GM12878 (cell line): ENCODE measurements at regions not wholly inside any gene's neighbourhood (a gene's known extent, or its start where the extent isn't known, plus 50 kb on each side); places are given as distances from the start of the nearest gene placed in this dataset.

ENCODE experiments used
- ATAC-seq: fragments of 200-7000 bp; cut with Tn5 transposase; 3 replicates; pipeline ENCODE4 v1.9.1; 2020; ENCODE audit warnings: mild to moderate bottlenecking, moderate library complexity
- BruUV-seq: library from RNA; stranded (reverse); fragments of 400-500 nt; replicated peaks from 2 replicates; lab custom pipeline; 2021; lab: Mats Ljungman, UMichigan
- CTCF ChIA-PET: fragments of 300-600 bp; sonication (Branson Sonifier 250); formaldehyde crosslinking; extraction: SDS; loops from one replicate; lab custom pipeline; 2021; ENCODE audit warnings: inconsistent platforms; lab: Yijun Ruan, JAX
- POLR2A ChIA-PET: fragments of 350-600 bp; formaldehyde crosslinking; extraction: SDS; loops from one replicate; lab custom pipeline; 2021; ENCODE audit warnings: inconsistent platforms; lab: Charles Lee
- RAD21 ChIA-PET: fragments of 300-600 bp; sonication (Branson Sonifier 250); formaldehyde crosslinking; loops from one replicate; lab custom pipeline; 2023; ENCODE audit warnings: antibody characterized with exemption; ENCODE audit not compliant: unreplicated experiment; lab: Charles Lee
- SMC1A ChIA-PET: fragments of 300-600 bp; sonication (Branson Sonifier 250); formaldehyde crosslinking; loops from one replicate; lab custom pipeline; 2023; ENCODE audit not compliant: unreplicated experiment, uncharacterized antibody; lab: Charles Lee
- DNase-seq: peaks from one replicate; pipeline ENCODE4 v3.0.0-alpha.2; 2011; ENCODE audit warnings: low read depth, low spot score
- FAIRE-seq: peaks from 3 replicates; lab custom pipeline; 2011; peaks lifted over from hg19 to GRCh38; lab: Jason Lieb, UNC
- H2AFZ ChIP-seq: 2 replicates; pipeline ENCODE4 v1.6.0; 2011; ENCODE audit warnings: low read depth, low read length, control low read depth; ENCODE audit not compliant: control insufficient read depth
- H3K27ac ChIP-seq: 2 replicates; pipeline ENCODE4 v1.5.1; 2011; ENCODE audit warnings: control low read depth; ENCODE audit not compliant: control insufficient read depth, insufficient read depth
- H3K27me3 ChIP-seq, 2 experiments: replicated peaks in 1 of 2; 2 replicates each; pipeline versions ENCODE4 v1.6.0 to v1.6.1; 2011; ENCODE audit warnings: low read length in 1 of 2; ENCODE audit not compliant: control insufficient read depth in 2 of 2, insufficient read depth in 2 of 2
- H3K36me3 ChIP-seq, 2 experiments: 2 replicates each; pipeline ENCODE4 v1.5.1; 2011; ENCODE audit warnings: low read length in 1 of 2; ENCODE audit not compliant: control insufficient read depth in 2 of 2, insufficient read depth in 2 of 2
- H3K4me1 ChIP-seq: 2 replicates; pipeline ENCODE4 v1.6.1; 2011; ENCODE audit warnings: mild to moderate bottlenecking, low read length, moderate library complexity, mixed read lengths; ENCODE audit not compliant: control insufficient read depth, insufficient read depth
- H3K4me2 ChIP-seq: 2 replicates; pipeline ENCODE4 v1.6.0; 2011; ENCODE audit warnings: control low read depth; ENCODE audit not compliant: control insufficient read depth, insufficient read depth
- H3K4me3 ChIP-seq: fragments of 200-600 bp; sonication (generic); 2 replicates; pipeline ENCODE4 v1.5.1; 2016
- H3K79me2 ChIP-seq: 2 replicates; pipeline ENCODE4 v1.6.0; 2011; ENCODE audit warnings: low read length; ENCODE audit not compliant: control insufficient read depth, insufficient read depth
- H3K9ac ChIP-seq: 2 replicates; pipeline ENCODE4 v1.8.0; 2011; ENCODE audit warnings: low read length, control low read depth, mixed read lengths; ENCODE audit not compliant: control insufficient read depth, insufficient read depth
- H3K9me3 ChIP-seq: replicated peaks from 3 replicates; pipeline ENCODE4 v1.5.1; 2011; ENCODE audit warnings: mild to moderate bottlenecking, low read length; ENCODE audit not compliant: control insufficient read depth, insufficient read depth
- H4K20me1 ChIP-seq: 2 replicates; pipeline ENCODE4 v1.6.0; 2011; ENCODE audit not compliant: control insufficient read depth, insufficient read depth
- EP300 ChIP-seq, 2 experiments: fragments of 150-350 bp in 1 of 2; IDR thresholded peaks; 2 replicates each; pipeline ENCODE4 v1.6.1; 2011 to 2012; ENCODE audit warnings: low read depth in 2 of 2, low read length in 2 of 2, borderline replicate concordance in 1 of 2, improper control_type of control experiment in 1 of 2, inconsistent platforms in 1 of 2; ENCODE audit not compliant: control insufficient read depth in 1 of 2
- FOXK2 ChIP-seq: fragments of 450-650 bp; IDR thresholded peaks from 2 replicates; pipeline ENCODE4 v1.6.1; 2017; ENCODE audit warnings: mild to moderate bottlenecking, moderate library complexity
- TBL1XR1 ChIP-seq: IDR thresholded peaks from 2 replicates; pipeline ENCODE4 v1.6.1; 2012; ENCODE audit warnings: low read depth, low read length, improper control_type of control experiment
- WGBS: methylation state at CpG from one replicate; pipeline ENCODE4 v1.1.6; 2016; ENCODE audit warnings: low lambda C conversion rate; ENCODE audit not compliant: insufficient replicate concordance, insufficient coverage; ENCODE audit errors: missing lambda C conversion rate; 5-methylcytosine and 5-hydroxymethylcytosine counted together
- in situ Hi-C: fragments of 300-500 bp; cut with MboI; formaldehyde crosslinking; loops from 9 replicates; pipeline ENCODE4 v1.14.3; 2018; ENCODE audit warnings: mixed read lengths
- intact Hi-C: fragments of 100-400 bp; cut with micrococcal nuclease; formaldehyde crosslinking; loops from one replicate; pipeline ENCODE4 v1.14.2; 2022; ENCODE audit not compliant: unreplicated experiment
- TF ChIP-seq, protein P1 (sequence below): fragments of 450-650 bp; IDR thresholded peaks from 2 replicates; pipeline ENCODE4 v1.6.1; 2017; ENCODE audit warnings: mild to moderate bottlenecking, moderate library complexity
- TF ChIP-seq, protein P2 (sequence below): fragments of 450-650 bp; formaldehyde crosslinking; IDR thresholded peaks from 2 replicates; pipeline ENCODE4 v1.4.0; 2020; ENCODE audit warnings: mild to moderate bottlenecking, moderate library complexity
- TF ChIP-seq, protein P3 (sequence below): fragments of 150-350 bp; IDR thresholded peaks from 2 replicates; pipeline ENCODE4 v1.6.1; 2016; ENCODE audit warnings: low read depth, low read length

DNA sequence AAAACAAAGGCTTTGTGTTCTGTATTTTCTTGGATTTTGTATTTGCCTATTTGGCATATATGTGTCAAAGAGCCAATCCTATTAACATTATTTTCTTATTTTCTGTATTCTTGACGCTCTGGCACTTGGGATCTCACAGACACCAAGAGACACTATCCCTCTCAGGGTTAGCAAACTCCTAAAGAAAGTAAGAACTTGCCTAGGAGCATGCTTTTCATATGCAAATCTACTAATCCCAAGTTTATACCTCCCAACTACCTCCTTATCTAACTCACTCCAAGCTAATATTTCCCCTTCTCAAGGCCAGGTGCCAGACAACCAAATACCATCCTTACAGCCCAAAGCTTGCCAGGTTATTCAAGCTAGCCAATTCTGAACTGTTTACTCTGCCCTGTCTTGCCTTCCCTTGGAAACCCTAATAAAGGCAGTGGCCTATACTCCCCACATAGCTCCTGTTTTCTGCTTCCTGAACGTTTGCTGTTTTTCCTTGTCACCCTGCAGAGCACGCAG is 455.4 kb upstream of the ANO3 start (continued):
- TF ChIP-seq, protein P1, sequence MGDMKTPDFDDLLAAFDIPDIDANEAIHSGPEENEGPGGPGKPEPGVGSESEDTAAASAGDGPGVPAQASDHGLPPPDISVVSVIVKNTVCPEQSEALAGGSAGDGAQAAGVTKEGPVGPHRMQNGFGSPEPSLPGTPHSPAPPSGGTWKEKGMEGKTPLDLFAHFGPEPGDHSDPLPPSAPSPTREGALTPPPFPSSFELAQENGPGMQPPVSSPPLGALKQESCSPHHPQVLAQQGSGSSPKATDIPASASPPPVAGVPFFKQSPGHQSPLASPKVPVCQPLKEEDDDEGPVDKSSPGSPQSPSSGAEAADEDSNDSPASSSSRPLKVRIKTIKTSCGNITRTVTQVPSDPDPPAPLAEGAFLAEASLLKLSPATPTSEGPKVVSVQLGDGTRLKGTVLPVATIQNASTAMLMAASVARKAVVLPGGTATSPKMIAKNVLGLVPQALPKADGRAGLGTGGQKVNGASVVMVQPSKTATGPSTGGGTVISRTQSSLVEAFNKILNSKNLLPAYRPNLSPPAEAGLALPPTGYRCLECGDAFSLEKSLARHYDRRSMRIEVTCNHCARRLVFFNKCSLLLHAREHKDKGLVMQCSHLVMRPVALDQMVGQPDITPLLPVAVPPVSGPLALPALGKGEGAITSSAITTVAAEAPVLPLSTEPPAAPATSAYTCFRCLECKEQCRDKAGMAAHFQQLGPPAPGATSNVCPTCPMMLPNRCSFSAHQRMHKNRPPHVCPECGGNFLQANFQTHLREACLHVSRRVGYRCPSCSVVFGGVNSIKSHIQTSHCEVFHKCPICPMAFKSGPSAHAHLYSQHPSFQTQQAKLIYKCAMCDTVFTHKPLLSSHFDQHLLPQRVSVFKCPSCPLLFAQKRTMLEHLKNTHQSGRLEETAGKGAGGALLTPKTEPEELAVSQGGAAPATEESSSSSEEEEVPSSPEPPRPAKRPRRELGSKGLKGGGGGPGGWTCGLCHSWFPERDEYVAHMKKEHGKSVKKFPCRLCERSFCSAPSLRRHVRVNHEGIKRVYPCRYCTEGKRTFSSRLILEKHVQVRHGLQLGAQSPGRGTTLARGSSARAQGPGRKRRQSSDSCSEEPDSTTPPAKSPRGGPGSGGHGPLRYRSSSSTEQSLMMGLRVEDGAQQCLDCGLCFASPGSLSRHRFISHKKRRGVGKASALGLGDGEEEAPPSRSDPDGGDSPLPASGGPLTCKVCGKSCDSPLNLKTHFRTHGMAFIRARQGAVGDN = no peak
- no peak for TF ChIP-seq EP300 (IDR thresholded peaks at IDR 0.05; ENCODE audit: borderline replicate concordance in 1 of 2, control insufficient read depth in 1 of 2, low read depth in 2 of 2, low read length in 2 of 2)
- TF ChIP-seq, protein P2, sequence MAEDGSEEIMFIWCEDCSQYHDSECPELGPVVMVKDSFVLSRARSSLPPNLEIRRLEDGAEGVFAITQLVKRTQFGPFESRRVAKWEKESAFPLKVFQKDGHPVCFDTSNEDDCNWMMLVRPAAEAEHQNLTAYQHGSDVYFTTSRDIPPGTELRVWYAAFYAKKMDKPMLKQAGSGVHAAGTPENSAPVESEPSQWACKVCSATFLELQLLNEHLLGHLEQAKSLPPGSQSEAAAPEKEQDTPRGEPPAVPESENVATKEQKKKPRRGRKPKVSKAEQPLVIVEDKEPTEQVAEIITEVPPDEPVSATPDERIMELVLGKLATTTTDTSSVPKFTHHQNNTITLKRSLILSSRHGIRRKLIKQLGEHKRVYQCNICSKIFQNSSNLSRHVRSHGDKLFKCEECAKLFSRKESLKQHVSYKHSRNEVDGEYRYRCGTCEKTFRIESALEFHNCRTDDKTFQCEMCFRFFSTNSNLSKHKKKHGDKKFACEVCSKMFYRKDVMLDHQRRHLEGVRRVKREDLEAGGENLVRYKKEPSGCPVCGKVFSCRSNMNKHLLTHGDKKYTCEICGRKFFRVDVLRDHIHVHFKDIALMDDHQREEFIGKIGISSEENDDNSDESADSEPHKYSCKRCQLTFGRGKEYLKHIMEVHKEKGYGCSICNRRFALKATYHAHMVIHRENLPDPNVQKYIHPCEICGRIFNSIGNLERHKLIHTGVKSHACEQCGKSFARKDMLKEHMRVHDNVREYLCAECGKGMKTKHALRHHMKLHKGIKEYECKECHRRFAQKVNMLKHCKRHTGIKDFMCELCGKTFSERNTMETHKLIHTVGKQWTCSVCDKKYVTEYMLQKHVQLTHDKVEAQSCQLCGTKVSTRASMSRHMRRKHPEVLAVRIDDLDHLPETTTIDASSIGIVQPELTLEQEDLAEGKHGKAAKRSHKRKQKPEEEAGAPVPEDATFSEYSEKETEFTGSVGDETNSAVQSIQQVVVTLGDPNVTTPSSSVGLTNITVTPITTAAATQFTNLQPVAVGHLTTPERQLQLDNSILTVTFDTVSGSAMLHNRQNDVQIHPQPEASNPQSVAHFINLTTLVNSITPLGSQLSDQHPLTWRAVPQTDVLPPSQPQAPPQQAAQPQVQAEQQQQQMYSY = no peak

DNA sequence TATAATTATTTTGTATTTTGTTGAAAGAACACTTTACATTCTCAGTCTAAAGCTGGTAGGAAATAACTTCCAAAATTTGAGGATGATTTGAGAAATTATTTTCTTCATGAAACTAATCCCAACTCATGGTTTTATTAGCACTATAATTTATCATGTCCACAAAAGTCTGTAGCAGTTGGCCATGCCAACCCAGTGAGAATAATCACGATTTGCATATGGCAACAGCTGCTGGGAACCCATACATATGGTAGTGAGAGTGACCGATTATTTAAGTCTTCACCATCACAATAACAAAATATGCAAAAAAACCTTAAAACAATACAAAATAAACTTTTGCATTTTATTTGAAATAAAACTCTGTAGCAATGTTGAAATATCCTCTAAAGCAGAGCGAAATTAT is 445.9 kb upstream of the ANO3 start:
- Histone ChIP-seq H3K27ac (no peak overlapping the region), H3K36me3 (no peaks in the 10 kb centered on the region), H3K27me3 (no peaks in the 10 kb centered on the region), H2AFZ (no peak overlapping the region), H3K79me2 (no peaks in the 10 kb centered on the region), H3K4me2 (no peak overlapping the region), H4K20me1 (no peaks in the 10 kb centered on the region), H3K4me3 (no peak overlapping the region), H3K4me1 (no peaks in the 10 kb centered on the region), H3K9ac (no peak overlapping the region), H3K9me3 (no peaks in the 10 kb centered on the region)
- no peak for FAIRE-seq
- ATAC-seq = no peak
- WGBS = 38% methylated on average over 3 of the region's 3 CpGs
- ChIA-PET POLR2A (no interaction called here), CTCF (no interaction called here), RAD21 (no interaction called here), SMC1A (no interaction called here)
- no TSS peak for BruUV-seq
- intact Hi-C loops (no loop called here), in situ Hi-C loops (no loop called here)
- no peak for DNase-seq
- TF ChIP-seq FOXK2 (no peak), TBL1XR1 (no peak)
- TF ChIP-seq, protein P3, sequence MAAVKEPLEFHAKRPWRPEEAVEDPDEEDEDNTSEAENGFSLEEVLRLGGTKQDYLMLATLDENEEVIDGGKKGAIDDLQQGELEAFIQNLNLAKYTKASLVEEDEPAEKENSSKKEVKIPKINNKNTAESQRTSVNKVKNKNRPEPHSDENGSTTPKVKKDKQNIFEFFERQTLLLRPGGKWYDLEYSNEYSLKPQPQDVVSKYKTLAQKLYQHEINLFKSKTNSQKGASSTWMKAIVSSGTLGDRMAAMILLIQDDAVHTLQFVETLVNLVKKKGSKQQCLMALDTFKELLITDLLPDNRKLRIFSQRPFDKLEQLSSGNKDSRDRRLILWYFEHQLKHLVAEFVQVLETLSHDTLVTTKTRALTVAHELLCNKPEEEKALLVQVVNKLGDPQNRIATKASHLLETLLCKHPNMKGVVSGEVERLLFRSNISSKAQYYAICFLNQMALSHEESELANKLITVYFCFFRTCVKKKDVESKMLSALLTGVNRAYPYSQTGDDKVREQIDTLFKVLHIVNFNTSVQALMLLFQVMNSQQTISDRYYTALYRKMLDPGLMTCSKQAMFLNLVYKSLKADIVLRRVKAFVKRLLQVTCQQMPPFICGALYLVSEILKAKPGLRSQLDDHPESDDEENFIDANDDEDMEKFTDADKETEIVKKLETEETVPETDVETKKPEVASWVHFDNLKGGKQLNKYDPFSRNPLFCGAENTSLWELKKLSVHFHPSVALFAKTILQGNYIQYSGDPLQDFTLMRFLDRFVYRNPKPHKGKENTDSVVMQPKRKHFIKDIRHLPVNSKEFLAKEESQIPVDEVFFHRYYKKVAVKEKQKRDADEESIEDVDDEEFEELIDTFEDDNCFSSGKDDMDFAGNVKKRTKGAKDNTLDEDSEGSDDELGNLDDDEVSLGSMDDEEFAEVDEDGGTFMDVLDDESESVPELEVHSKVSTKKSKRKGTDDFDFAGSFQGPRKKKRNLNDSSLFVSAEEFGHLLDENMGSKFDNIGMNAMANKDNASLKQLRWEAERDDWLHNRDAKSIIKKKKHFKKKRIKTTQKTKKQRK = no peak
